Adrenal gland (tissue), 9 donors: ENCODE measurements at regions not wholly inside any gene's neighbourhood (a gene's known extent, or its start where the extent isn't known, plus 50 kb on each side); places are given as distances from the start of the nearest gene placed in this dataset.

ENCODE experiments used
- DNase-seq, 7 donors: peaks; one replicate each; pipeline ENCODE4 v3.0.0-alpha.2; 2019 to 2020
- H3K27ac ChIP-seq, 5 donors: fragments of 200-600 bp; sonication (generic) in 4 of 5; 1 replicate in 3 of 5; 2 replicates in 2 of 5; pipeline versions ENCODE4 v1.5.1 to v1.8.0; 2016 to 2020; ENCODE audit warnings: mild to moderate bottlenecking in 1 of 5
- H3K27me3 ChIP-seq: fragments of 200-600 bp; 2 replicates; pipeline ENCODE4 v1.8.0; 2021
- H3K36me3 ChIP-seq, 2 donors: fragments of 200-600 bp; replicated peaks in 1 of 2; 1 replicate in 1 of 2; 2 replicates in 1 of 2; pipeline versions ENCODE4 v1.5.1 to v1.8.0; 2018 to 2022
- H3K4me1 ChIP-seq, 2 donors: fragments of 200-600 bp; replicated peaks in 1 of 2; 1 replicate in 1 of 2; 2 replicates in 1 of 2; pipeline versions ENCODE4 v1.5.1 to v1.8.0; 2018 to 2021
- H3K4me3 ChIP-seq, 4 donors: fragments of 200-600 bp; sonication (generic) in 3 of 4; one replicate each; pipeline ENCODE4 v1.5.1; 2016 to 2018
- H3K9me3 ChIP-seq, 3 donors: fragments of 200-600 bp; sonication (generic) in 1 of 3; replicated peaks in 1 of 3; 1 replicate in 2 of 3; 2 replicates in 1 of 3; pipeline versions ENCODE4 v1.5.1 to v1.8.0; 2016 to 2021
- POLR2A ChIP-seq, 2 donors: fragments of 450-650 bp; IDR thresholded peaks; one replicate each; pipeline ENCODE4 v1.6.1; 2017; ENCODE audit warnings: antibody characterized with exemption in 2 of 2, mild to moderate bottlenecking in 2 of 2, moderate library complexity in 1 of 2
- WGBS, 4 donors: extraction: QIAGEN DNeasy Blood & Tissue Kit in 2 of 4; methylation state at CpG; one replicate each; pipeline versions ENCODE4 v1.1.5 to v1.1.7; 2013 to 2017; 5-methylcytosine and 5-hydroxymethylcytosine counted together
- intact Hi-C, 2 donors: fragments of 100-400 bp; cut with DNase I; formaldehyde crosslinking; loops; one replicate each; pipeline versions ENCODE4 v1.14.1 to v1.15.0; 2022 to 2023
- TF ChIP-seq, protein P1 (sequence below), 6 experiments: fragments of 450-650 bp in 4 of 6; fragments of 200-600 bp in 2 of 6; sonication (generic) in 1 of 6; IDR thresholded peaks; 1 replicate in 5 of 6; 2 replicates in 1 of 6; pipeline versions ENCODE4 v1.5.1 to v1.8.0; 2016 to 2021; ENCODE audit warnings: antibody characterized with exemption in 6 of 6, mild to moderate bottlenecking in 2 of 6, moderate library complexity in 1 of 6
- donor health status: healthy with polysubstance abuse.
- donor health status: Bipolar disorder and iron deficiency.
- donor health status: DM: yes; HTN: yes; CAD: no.
- donor health status: DM: no; HTN: no; CAD: no.
- donor health status: DM: no; HTN: no; CAD: no.

DNA sequence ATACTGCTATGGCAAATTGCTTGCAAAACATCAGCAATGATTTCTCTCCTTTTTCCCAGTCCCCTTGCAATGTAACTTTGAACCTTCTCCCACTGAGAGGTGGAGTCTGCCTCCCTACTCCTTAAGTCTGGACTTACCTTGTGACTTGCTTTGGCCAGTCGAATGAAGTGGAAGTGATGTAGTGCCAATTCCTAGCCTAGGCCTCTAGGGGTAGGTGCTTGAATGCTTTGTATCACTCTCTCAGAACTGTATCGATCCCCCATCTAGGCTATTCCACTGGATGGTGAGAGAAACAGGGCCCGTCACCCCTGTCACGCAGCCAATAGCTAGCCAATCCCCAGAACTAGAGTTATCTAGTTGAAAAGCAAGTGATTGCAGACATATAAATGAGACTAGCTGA lies 238.6 kb downstream of the BTBD3 start:
- no peak for TF ChIP-seq POLR2A (IDR thresholded peaks at IDR 0.05)
- Histone ChIP-seq H3K4me1 (no peaks in the 10 kb centered on the region), H3K27ac (no peak overlapping the region), H3K9me3 (no peaks in the 10 kb centered on the region), H3K36me3 (no peaks in the 10 kb centered on the region), H3K27me3 (no peaks in the 10 kb centered on the region), H3K4me3 (no peak overlapping the region)
- 92 to 98% (median 96%) methylated on average over 4 of the region's 4 CpGs for WGBS, 4 donors
- no peak for DNase-seq
- intact Hi-C loops: no loop called here

DNA sequence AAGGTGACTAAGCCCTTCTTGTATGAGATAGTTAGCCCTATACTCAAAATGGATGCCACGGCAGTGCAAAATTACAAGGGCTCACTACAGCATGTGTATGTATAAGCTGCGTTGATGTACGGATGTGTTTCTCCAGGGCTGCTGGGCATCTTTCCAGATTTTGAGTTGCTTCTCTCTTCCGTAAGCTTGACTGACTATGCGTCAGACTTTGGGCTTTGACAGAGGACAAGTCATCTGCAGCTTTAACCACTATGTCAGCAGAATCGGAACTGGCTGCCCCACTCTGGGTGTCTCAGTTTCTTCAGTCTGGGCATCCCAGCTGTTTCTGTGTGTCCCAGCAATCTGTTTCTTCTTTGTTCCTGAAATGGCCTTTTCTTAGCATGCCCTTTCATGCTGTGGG lies 241.6 kb downstream of the BTBD3 start:
- no peaks in the 10 kb centered on the region for H3K27me3 ChIP-seq
- H3K4me1 ChIP-seq: no peaks in the 10 kb centered on the region

DNA sequence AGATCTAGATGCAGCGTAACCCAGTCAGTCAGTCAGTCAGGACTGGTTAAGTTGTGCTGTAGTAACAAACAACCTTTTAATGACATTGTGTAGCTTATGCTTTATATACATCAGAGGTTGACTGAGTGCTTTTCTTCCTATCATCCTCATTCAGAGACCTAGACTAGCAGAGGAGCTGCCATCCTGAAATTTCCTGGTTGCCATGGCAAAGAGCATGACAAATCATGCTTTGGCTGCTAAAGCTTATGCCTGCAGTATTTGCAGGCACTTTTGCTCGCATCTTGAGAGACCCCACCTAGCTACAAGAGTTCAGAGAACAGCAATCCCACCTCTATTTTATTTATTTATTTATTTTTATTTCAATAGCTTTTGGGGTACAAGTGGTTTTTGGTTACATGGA lies 244.0 kb downstream of the BTBD3 start:
- no peaks in the 10 kb centered on the region for H3K4me1 ChIP-seq

More for the DNA sequence above, 241.6 kb downstream of the BTBD3 start:
- Histone ChIP-seq H3K9me3 (no peaks in the 10 kb centered on the region), H3K36me3 (no peaks in the 10 kb centered on the region), H3K27ac (no peak overlapping the region), H3K4me3 (no peak overlapping the region)
- TF ChIP-seq, protein P1, sequence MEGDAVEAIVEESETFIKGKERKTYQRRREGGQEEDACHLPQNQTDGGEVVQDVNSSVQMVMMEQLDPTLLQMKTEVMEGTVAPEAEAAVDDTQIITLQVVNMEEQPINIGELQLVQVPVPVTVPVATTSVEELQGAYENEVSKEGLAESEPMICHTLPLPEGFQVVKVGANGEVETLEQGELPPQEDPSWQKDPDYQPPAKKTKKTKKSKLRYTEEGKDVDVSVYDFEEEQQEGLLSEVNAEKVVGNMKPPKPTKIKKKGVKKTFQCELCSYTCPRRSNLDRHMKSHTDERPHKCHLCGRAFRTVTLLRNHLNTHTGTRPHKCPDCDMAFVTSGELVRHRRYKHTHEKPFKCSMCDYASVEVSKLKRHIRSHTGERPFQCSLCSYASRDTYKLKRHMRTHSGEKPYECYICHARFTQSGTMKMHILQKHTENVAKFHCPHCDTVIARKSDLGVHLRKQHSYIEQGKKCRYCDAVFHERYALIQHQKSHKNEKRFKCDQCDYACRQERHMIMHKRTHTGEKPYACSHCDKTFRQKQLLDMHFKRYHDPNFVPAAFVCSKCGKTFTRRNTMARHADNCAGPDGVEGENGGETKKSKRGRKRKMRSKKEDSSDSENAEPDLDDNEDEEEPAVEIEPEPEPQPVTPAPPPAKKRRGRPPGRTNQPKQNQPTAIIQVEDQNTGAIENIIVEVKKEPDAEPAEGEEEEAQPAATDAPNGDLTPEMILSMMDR (IDR thresholded peaks at IDR 0.05): no peak
- TF ChIP-seq POLR2A (IDR thresholded peaks at IDR 0.05): no peak
- intact Hi-C loops: no loop called here
- 90 to 94% (median 92%) methylated on average over 6 of the region's 6 CpGs for WGBS, 4 donors
- no peak for DNase-seq

GRCh38 chr20:12166053-12166717 lies 248.5 kb downstream of the BTBD3 start:
- DNase-seq: peak in 5 of 7 donors; percentile 41 to 58 (median 47)
- 58 to 83% (median 70%) methylated on average over 4 of the region's 4 CpGs for WGBS, 4 donors

More for the DNA sequence above, 244.0 kb downstream of the BTBD3 start:
- Histone ChIP-seq H3K9me3 (no peaks in the 10 kb centered on the region), H3K27me3 (no peaks in the 10 kb centered on the region), H3K36me3 (no peaks in the 10 kb centered on the region), H3K4me3 (no peak overlapping the region), H3K27ac (no peak overlapping the region)
- TF ChIP-seq, protein P1 (IDR thresholded peaks at IDR 0.05): no peak
- TF ChIP-seq POLR2A (IDR thresholded peaks at IDR 0.05): no peak
- intact Hi-C loops: no loop called here
- WGBS, 4 donors: 80 to 94% (median 89%) methylated on average over 2 of the region's 2 CpGs
- no peak for DNase-seq

More at GRCh38 chr20:12166053-12166717, 248.5 kb downstream of the BTBD3 start:
- intact Hi-C loops: no loop called here
- no peak overlapping the region for H3K4me3 ChIP-seq
- no peaks in the 10 kb centered on the region for H3K27me3 ChIP-seq
- peaks cover 0 to 14% (median 0%) of the 10 kb centered on the region in 3 donors for H3K9me3 ChIP-seq
- no peak for TF ChIP-seq POLR2A (IDR thresholded peaks at IDR 0.05)
- TF ChIP-seq, protein P1 (IDR thresholded peaks at IDR 0.05): no peak
- no peaks in the 10 kb centered on the region for H3K36me3 ChIP-seq
- H3K4me1 ChIP-seq: no peaks in the 10 kb centered on the region
- H3K27ac ChIP-seq: peak overlapping the region in 1 of 5 donors; percentile 19
